PC-9 (cell line): ENCODE measurements at regions not wholly inside any gene's neighbourhood (a gene's known extent, or its start where the extent isn't known, plus 50 kb on each side); places are given as distances from the start of the nearest gene placed in this dataset.

ENCODE experiments used
- CTCF ChIP-seq: fragments of 200-600 bp; sonication (generic); conservative IDR thresholded peaks from 2 replicates; pipeline ENCODE4 v1.6.1; 2017; ENCODE audit warnings: mixed run types, antibody characterized with exemption, mild to moderate bottlenecking, moderate library complexity
- EZH2 ChIP-seq: fragments of 200-600 bp; sonication (generic); IDR thresholded peaks from 2 replicates; pipeline ENCODE4 v1.8.0; 2017; ENCODE audit warnings: antibody characterized with exemption, low read depth

DNA sequence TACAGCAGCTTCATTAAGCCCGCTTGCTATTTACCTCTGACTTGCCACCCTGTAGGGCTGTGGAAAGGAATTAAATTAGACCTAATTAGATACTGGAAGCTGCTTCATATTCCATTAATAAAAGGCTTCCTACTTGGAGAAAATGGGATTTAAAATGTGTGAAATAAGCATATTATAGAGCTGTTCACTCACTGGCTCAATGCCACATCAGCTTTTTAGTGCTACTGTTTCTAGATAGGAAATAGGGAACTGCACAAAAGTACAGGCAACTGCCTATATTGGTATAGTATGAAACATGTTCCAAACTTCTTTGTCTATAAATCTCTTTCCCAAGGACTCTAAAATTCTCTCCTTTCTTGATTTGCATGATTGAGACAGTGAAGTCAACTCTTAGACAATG, 407.9 kb upstream of the AADAT start:
- no peak for TF ChIP-seq CTCF
- TF ChIP-seq EZH2, result no peak
